OCI-LY7 (cell line): ENCODE measurements at regions not wholly inside any gene's neighbourhood (a gene's known extent, or its start where the extent isn't known, plus 50 kb on each side); places are given as distances from the start of the nearest gene placed in this dataset.

Experiments
- BruUV-seq: library from RNA; stranded (reverse); fragments of 400-500 nt; replicated peaks from 2 replicates; lab custom pipeline; 2021; lab: Mats Ljungman, UMichigan
- CTCF ChIA-PET: fragments of 300-600 bp; sonication (Branson Sonifier 250); formaldehyde crosslinking; loops from one replicate; lab custom pipeline; 2022; ENCODE audit warnings: antibody characterized with exemption; ENCODE audit not compliant: unreplicated experiment; lab: Charles Lee
- POLR2A ChIA-PET: fragments of 300-600 bp; sonication (Branson Sonifier 250); formaldehyde crosslinking; loops from one replicate; lab custom pipeline; 2022; ENCODE audit warnings: antibody characterized with exemption; lab: Charles Lee
- DNase-seq: peaks from one replicate; pipeline ENCODE4 v3.0.0-alpha.2; 2015; ENCODE audit warnings: low spot score
- H2AFZ ChIP-seq: fragments of 200-600 bp; sonication (generic), shearing (Covaris generic); 2 replicates; pipeline ENCODE4 v1.6.1; 2014; ENCODE audit warnings: mild to moderate bottlenecking, antibody characterized with exemption, low read length, moderate library complexity
- H3K27ac ChIP-seq: fragments of 200-600 bp; sonication (generic); 2 replicates; pipeline ENCODE4 v1.5.1; 2014; ENCODE audit warnings: mixed run types, low read depth, mild to moderate bottlenecking, moderate library complexity, low read length, inconsistent platforms; ENCODE audit not compliant: poor library complexity, severe bottlenecking
- H3K36me3 ChIP-seq: fragments of 200-600 bp; sonication (generic); 2 replicates; pipeline ENCODE4 v1.6.1; 2014; ENCODE audit warnings: mild to moderate bottlenecking, antibody characterized with exemption, low read length, moderate library complexity, mixed read lengths; ENCODE audit not compliant: insufficient read depth
- H3K4me1 ChIP-seq: fragments of 200-600 bp; sonication (generic); 2 replicates; pipeline ENCODE4 v1.5.1; 2014; ENCODE audit warnings: mild to moderate bottlenecking, low read length; ENCODE audit not compliant: insufficient read depth, poor library complexity, severe bottlenecking
- H3K4me2 ChIP-seq: fragments of 200-600 bp; sonication (generic); 2 replicates; pipeline ENCODE4 v1.6.1; 2014; ENCODE audit warnings: mild to moderate bottlenecking, low read length
- H3K4me3 ChIP-seq: fragments of 200-600 bp; sonication (generic); 2 replicates; pipeline ENCODE4 v1.5.1; 2014; ENCODE audit warnings: mild to moderate bottlenecking, low read depth, low read length; ENCODE audit not compliant: poor library complexity, severe bottlenecking
- H3K79me2 ChIP-seq: fragments of 200-600 bp; sonication (generic); 2 replicates; pipeline ENCODE4 v1.6.1; 2016; ENCODE audit warnings: low read depth, mild to moderate bottlenecking, low read length, moderate library complexity, mixed read lengths; ENCODE audit not compliant: insufficient read depth
- H3K9me2 ChIP-seq: fragments of 200-600 bp; sonication (generic); 2 replicates; pipeline ENCODE4 v1.6.1; 2016; ENCODE audit warnings: mild to moderate bottlenecking, low read length, mixed read lengths; ENCODE audit not compliant: insufficient read depth
- H3K9me3 ChIP-seq: fragments of 200-600 bp; sonication (generic); 2 replicates; pipeline ENCODE4 v1.6.1; 2014; ENCODE audit warnings: mild to moderate bottlenecking, mixed run types, low read length, mixed read lengths
- H4K20me1 ChIP-seq: fragments of 200-600 bp; sonication (generic); 2 replicates; pipeline ENCODE4 v1.6.1; 2014; ENCODE audit warnings: mild to moderate bottlenecking, antibody characterized with exemption, low read length, moderate library complexity, mixed read lengths; ENCODE audit not compliant: insufficient read depth
- CTCF ChIP-seq: fragments of 200-600 bp; sonication (generic); conservative IDR thresholded peaks from 2 replicates; pipeline ENCODE4 v1.5.1; 2014; ENCODE audit warnings: mild to moderate bottlenecking, antibody characterized with exemption, low read length, moderate library complexity, mixed read lengths
- EZH2phosphoT487 ChIP-seq: fragments of 200-600 bp; sonication (generic); IDR thresholded peaks from 2 replicates; pipeline ENCODE4 v1.6.1; 2018; ENCODE audit warnings: low read depth, borderline replicate concordance, mild to moderate bottlenecking, mixed run types, antibody characterized with exemption, low read length, moderate library complexity, mixed read lengths
- intact Hi-C: fragments of 100-400 bp; cut with micrococcal nuclease; formaldehyde crosslinking; loops from one replicate; pipeline ENCODE4 v1.10.0; 2022; ENCODE audit not compliant: unreplicated experiment

DNA sequence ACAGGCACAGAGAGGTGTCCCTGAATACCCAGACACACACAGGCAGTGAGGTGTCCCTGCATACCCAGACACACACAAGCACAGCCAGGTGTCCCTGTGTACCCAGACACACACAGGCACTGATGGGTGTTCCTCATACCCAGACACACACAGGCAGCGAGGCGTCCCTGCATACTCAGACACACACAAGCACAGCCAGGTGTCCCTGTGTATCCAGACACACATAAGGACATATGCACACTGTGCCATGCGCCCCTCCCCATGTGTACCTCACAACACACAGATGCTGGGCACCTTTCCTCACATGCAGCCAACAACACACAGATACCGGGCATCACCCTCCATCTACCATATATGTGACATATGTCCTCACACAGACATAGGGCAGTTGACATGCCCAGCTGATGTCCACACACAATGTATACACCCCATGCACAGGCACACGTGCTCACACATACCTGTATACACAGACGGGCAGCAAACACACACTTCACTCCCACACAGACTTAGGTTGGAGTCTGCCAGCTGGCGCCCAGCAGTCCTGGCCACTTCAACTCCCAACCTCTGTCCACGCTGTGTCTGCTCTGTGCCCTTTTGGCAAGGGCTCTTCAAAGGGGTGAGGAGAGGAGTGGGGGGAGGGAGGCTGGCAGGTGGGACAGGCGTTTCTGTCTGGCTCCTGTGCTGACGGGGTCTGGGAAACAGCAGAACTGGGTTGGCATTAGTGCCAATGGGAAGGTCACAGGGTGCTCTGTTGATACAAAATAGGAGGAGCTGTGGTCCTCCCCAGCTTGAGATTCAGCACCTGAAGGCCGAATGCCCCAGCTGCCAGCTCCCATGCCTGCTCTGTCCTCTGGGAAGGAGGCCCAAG lies 69.4 kb upstream of the ALX4 start:
- Histone ChIP-seq H4K20me1 (no peaks in the 10 kb centered on the region), H2AFZ (no peak overlapping the region), H3K9me3 (no peaks in the 10 kb centered on the region), H3K9me2 (no peaks in the 10 kb centered on the region), H3K4me1 (no peaks in the 10 kb centered on the region), H3K4me2 (no peak overlapping the region), H3K4me3 (no peak overlapping the region), H3K79me2 (no peaks in the 10 kb centered on the region), H3K27ac (no peak overlapping the region), H3K36me3 (no peaks in the 10 kb centered on the region)
- intact Hi-C loops, result no loop called here
- no peak for DNase-seq
- ChIA-PET CTCF (no interaction called here), POLR2A (no interaction called here)
- TF ChIP-seq EZH2phosphoT487 (no peak), CTCF (no peak)
- no TSS peak for BruUV-seq

DNA sequence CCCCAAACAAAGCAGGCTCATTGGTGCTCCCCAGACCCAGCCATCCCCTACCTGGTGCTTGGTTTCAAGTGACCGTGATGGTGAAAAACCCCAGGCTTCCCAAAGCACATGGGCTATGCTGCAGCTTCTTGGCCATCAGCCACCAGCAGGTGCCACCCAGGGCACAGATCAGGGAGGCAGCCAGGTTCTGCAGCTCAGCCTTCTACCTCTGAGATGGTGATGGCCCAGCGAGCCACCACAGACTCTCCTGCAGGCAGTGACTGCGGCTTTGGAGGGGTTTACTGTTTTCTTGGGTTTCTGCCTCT lies 70.0 kb upstream of the ALX4 start:
- intact Hi-C loops, result no loop called here
- Histone ChIP-seq H2AFZ (no peak overlapping the region), H3K27ac (no peak overlapping the region), H3K9me2 (no peaks in the 10 kb centered on the region), H3K9me3 (no peaks in the 10 kb centered on the region), H4K20me1 (no peaks in the 10 kb centered on the region), H3K4me3 (no peak overlapping the region), H3K79me2 (no peaks in the 10 kb centered on the region), H3K4me2 (no peak overlapping the region), H3K4me1 (no peaks in the 10 kb centered on the region), H3K36me3 (no peaks in the 10 kb centered on the region)
- ChIA-PET POLR2A (no interaction called here), CTCF (no interaction called here)
- no peak for TF ChIP-seq CTCF
- TF ChIP-seq EZH2phosphoT487, result no peak
- no peak for DNase-seq
- BruUV-seq, result no TSS peak

- ChIA-PET CTCF (no interaction called here), POLR2A (no interaction called here)
- DNase-seq, result no peak
- intact Hi-C loops, result no loop called here
- Histone ChIP-seq H3K36me3 (no peaks in the 10 kb centered on the region), H3K4me2 (no peak overlapping the region), H3K4me3 (no peak overlapping the region), H3K9me3 (no peaks in the 10 kb centered on the region), H3K4me1 (no peaks in the 10 kb centered on the region), H3K9me2 (no peaks in the 10 kb centered on the region), H3K79me2 (no peaks in the 10 kb centered on the region), H4K20me1 (no peaks in the 10 kb centered on the region), H2AFZ (no peak overlapping the region), H3K27ac (no peak overlapping the region)
- TF ChIP-seq CTCF (no peak), EZH2phosphoT487 (no peak)
- no TSS peak for BruUV-seq
Observed at GRCh38 chr11:44380820-44381219, 70.9 kb upstream of the ALX4 start.
